HEK293T (cell line): ENCODE measurements at regions not wholly inside any gene's neighbourhood (a gene's known extent, or its start where the extent isn't known, plus 50 kb on each side); places are given as distances from the start of the nearest gene placed in this dataset.

Experiments
- ARNT ChIP-seq: fragments of 450-650 bp; IDR thresholded peaks from 2 replicates; pipeline ENCODE4 v1.6.1; 2017; ENCODE audit warnings: mild to moderate bottlenecking
- BHLHE40 ChIP-seq: fragments of 450-650 bp; IDR thresholded peaks from 2 replicates; pipeline ENCODE4 v1.6.1; 2016; ENCODE audit warnings: mild to moderate bottlenecking, moderate library complexity, borderline replicate concordance
- ELF4 ChIP-seq: fragments of 450-650 bp; IDR thresholded peaks from 2 replicates; pipeline ENCODE4 v1.6.1; 2017; ENCODE audit warnings: antibody characterized with exemption
- FOXA1 ChIP-seq: fragments of 450-650 bp; IDR thresholded peaks from 2 replicates; pipeline ENCODE4 v1.6.1; 2016; ENCODE audit warnings: mild to moderate bottlenecking
- FOXK2 ChIP-seq: fragments of 450-650 bp; IDR thresholded peaks from 2 replicates; pipeline ENCODE4 v1.6.1; 2016; ENCODE audit warnings: mild to moderate bottlenecking
- FOXM1 ChIP-seq: fragments of 450-650 bp; IDR thresholded peaks from 2 replicates; pipeline ENCODE4 v1.6.1; 2017; ENCODE audit warnings: mild to moderate bottlenecking, borderline replicate concordance
- HDGF ChIP-seq: fragments of 450-650 bp; IDR thresholded peaks from 2 replicates; pipeline ENCODE4 v1.6.1; 2017; ENCODE audit warnings: antibody characterized with exemption, borderline replicate concordance
- L3MBTL2 ChIP-seq: fragments of 450-650 bp; conservative IDR thresholded peaks from 2 replicates; pipeline ENCODE4 v1.6.1; 2016; ENCODE audit warnings: mild to moderate bottlenecking
- NFRKB ChIP-seq: fragments of 450-650 bp; IDR thresholded peaks from 2 replicates; pipeline ENCODE4 v1.6.1; 2016; ENCODE audit warnings: mild to moderate bottlenecking, moderate library complexity
- PKNOX1 ChIP-seq: fragments of 450-650 bp; IDR thresholded peaks from 2 replicates; pipeline ENCODE4 v1.6.1; 2016
- SP1 ChIP-seq: fragments of 450-650 bp; IDR thresholded peaks from 2 replicates; pipeline ENCODE4 v1.6.1; 2017
- SUZ12 ChIP-seq: fragments of 450-650 bp; IDR thresholded peaks from 2 replicates; pipeline ENCODE4 v1.6.1; 2016; ENCODE audit warnings: mild to moderate bottlenecking
- TARDBP ChIP-seq: fragments of 450-650 bp; IDR thresholded peaks from 2 replicates; pipeline ENCODE4 v1.6.1; 2016

GRCh38 chr4:178320003-178320402 lies 877.8 kb upstream of the AGA start:
- TF ChIP-seq BHLHE40 = no peak
- no peak for TF ChIP-seq FOXK2
- TF ChIP-seq L3MBTL2 = no peak
- TF ChIP-seq SP1 = no peak
- no peak for TF ChIP-seq ELF4
- no peak for TF ChIP-seq FOXM1
- TF ChIP-seq PKNOX1 = no peak
- no peak for TF ChIP-seq NFRKB
- no peak for TF ChIP-seq ARNT
- TF ChIP-seq TARDBP = no peak
- no peak for TF ChIP-seq SUZ12
- TF ChIP-seq HDGF = no peak
- no peak for TF ChIP-seq FOXA1
